SHP77 treated with DMSO at 0.1 percent for 48 hours (cell line): ENCODE measurements at regions not wholly inside any gene's neighbourhood (a gene's known extent, or its start where the extent isn't known, plus 50 kb on each side); places are given as distances from the start of the nearest gene placed in this dataset.

Experiments used
- DNase-seq: peaks from one replicate; lab custom pipeline; 2025; lab: John Stamatoyannopoulos, UW

DNA sequence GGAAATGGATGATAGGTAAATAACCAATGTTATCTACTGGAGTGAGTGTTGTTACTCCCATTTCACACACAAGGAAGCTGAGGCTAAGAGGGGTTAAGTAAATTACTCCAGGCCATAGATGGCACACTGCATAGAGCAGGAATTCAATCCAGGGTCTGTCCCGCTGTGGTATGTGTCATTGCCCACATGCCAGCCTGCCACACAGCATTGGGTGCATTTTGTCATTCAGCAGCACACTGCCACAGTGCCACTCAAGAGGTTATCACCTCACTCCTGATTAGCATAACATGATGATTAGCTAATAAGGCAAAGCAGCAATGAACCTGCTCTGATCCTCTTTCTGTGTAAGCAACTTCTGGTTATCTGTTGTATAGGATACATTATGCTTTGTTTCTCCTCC lies 157.4 kb upstream of the CTNNB1 start:
- DNase-seq = no peak

GRCh38 chr3:41044523-41044922 lies 154.8 kb upstream of the CTNNB1 start:
- no peak for DNase-seq

- DNase-seq = no peak
Measured at GRCh38 chr3:41045491-41045890, 153.8 kb upstream of the CTNNB1 start.

- no peak for DNase-seq
Measured at GRCh38 chr3:41050144-41050543, 149.2 kb upstream of the CTNNB1 start.

DNA sequence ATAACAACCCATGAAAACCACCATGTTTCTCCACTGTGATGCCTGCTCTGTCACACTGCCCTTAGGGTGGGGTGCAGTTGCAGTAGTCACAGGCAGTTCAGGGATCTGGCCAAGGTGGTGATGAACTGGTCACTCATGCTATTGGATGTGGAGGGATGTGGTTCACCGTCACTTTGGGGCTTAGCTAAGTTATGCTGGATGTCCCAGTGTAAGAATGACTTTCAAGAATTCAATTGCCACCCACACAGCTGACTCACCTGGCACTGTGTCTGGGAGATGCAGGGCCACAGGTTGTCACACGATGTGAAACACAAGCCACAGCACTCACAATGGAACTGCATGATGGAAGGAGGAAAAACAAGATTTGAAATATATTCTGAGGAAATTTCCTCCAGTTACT lies 146.1 kb upstream of the CTNNB1 start:
- DNase-seq = no peak

DNA sequence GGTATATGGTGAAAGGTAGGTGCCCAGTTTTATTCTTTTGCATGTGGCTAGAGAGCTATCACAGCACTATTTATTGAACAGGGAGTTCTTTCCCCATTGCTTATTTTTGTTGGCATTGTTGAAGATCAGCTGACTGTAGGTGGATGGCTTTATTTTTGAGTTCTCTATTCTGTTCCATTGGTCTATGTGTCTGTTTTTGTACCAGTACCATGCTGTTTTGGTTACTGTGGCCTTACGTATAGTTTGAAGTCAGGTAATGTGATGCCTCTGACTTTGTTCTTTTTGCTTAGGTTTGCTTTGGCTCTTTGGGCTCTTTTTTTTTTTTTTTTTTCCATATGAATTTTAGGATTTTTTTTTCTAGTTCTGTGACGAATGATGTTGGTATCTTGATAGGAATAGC lies 139.2 kb upstream of the CTNNB1 start:
- DNase-seq = no peak

DNA sequence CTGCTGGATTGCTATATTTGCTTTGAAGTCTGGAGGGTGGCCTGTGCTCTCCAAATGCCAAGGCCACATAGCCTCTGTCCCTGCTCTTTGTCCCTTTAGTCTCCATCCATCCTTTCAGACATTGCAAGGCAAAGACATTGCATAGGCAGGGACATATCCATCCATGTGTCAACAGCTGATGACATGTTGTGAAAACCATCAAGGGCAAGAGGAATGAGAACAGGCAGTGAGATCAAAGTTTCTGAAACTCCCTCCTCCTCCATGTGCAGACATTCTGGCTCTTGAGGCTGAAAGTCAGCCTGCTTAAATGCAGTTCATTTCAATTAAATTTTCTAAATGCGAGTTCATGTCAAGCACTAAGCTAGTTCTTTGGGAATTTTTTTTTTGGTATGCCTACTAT lies 135.2 kb upstream of the CTNNB1 start:
- no peak for DNase-seq

DNA sequence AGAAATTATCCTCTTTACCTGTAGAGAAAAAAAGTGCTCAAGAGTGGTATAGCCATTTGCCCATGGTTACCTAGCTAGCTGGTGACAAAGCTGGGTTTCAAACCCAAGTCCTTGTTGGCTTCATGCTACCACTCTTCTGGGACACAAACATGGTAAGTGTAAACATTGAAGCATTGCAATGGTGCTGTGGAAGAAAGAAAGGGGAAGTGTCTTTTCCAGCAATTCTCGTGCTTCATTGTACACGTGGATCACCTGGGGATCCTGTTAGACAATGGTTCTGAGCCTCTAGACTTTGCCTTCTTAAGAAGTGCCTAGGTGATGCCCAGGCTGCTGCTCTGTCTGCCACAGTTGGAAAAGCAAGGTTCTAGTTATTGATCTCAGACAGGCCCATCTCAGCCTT lies 134.8 kb upstream of the CTNNB1 start:
- no peak for DNase-seq

DNA sequence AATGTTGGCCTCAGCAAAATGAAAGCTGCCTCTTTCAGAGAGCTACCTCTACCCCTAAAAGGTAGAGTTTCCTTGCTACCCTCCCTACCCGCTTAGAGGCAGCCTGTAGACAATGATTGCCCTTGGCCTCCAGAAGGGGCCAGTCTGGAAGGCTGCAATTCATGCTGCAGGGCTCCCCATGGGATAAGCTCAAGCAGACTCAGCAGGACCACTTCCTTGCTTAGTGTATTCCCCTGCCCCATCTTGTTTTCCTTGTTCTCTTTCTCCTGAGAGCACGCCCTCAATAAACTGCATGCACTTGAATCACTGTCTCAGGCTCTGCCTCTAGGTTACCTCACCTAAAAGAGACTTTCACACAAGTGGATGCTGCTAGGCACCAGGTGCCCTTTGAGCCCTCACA lies 134.0 kb upstream of the CTNNB1 start:
- no peak for DNase-seq

DNA sequence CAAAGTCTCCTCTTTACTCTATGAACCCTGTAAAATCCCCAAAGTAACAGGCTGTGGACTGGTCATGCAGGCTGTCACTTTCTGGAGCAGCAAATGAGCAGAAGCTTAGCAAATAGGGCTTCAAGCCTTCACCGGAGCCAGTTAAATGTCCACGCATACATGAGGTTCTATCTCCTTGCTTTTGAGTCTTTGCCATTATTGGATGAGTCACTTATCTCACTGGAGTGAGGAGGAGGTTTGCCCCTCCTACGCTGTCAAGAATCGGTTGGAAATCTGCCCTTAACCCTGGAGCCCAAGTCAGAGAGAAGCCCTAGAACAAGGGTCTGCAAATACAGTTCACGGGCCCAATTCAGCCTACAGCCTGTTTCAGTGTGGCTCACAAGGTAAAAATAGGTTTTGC lies 126.1 kb upstream of the CTNNB1 start:
- DNase-seq = no peak

GRCh38 chr3:41075975-41076374 lies 123.3 kb upstream of the CTNNB1 start:
- DNase-seq = no peak

GRCh38 chr3:41076399-41076798 lies 122.9 kb upstream of the CTNNB1 start:
- no peak for DNase-seq

DNA sequence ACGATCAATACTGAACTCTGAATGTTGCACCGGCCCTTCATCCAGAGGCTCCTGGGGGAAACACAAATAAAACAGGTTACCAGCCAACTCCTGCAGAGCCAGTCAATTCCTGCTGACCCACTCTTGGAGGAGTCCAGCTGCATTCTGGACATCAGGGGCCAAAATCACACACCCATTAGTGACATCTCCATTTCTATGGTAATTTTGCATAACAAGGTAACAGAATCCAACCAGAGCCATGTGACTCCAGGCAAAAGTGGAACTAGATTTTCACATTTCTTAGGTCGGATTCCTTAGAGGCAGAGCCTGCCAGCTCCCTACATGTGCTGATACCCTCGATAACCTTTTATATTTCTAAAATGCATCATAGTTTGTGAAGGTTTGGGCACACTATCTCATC lies 119.2 kb upstream of the CTNNB1 start:
- no peak for DNase-seq

- DNase-seq = no peak
Measured at GRCh38 chr3:41088882-41089281, 110.4 kb upstream of the CTNNB1 start.

GRCh38 chr3:41089566-41089965 lies 109.7 kb upstream of the CTNNB1 start:
- no peak for DNase-seq

DNA sequence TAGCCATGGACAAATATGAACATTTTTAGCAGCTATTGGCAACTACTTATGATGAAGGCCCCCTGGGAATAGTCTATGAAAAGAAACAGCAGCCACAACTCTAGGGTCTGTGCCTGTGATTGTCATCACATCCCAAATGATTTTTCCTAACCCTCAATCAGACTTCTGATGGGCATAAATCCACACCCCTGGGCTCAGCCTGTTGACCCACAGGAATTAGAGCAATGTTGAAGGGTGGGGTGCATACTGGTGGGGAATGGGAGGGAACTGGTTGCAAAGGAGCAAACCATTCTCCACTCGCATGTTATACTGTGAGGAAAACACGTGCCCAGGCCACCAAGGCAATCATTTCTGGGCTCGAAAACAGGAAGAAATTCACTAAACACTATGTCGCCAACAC lies 106.5 kb upstream of the CTNNB1 start:
- DNase-seq = no peak

DNA sequence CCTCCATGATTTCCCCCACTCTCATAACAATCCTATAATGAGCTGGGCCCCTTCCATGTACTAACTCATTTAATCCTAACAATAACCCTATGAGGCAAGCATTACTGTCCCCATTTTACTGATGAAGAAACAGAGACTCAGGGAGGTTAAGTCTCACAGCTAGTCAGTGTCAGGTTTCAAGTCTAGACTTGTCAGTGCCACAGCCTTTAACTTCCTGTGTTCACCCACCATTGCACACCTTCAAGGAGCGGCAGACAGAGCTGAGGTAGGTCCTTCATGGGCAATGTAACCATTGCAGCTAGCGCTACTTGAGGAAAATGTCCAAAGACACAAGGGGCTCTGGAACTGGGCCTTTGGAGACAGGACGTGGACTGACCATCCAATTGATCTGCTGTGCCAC lies 105.8 kb upstream of the CTNNB1 start:
- DNase-seq = no peak

GRCh38 chr3:41094351-41094750 lies 105.0 kb upstream of the CTNNB1 start:
- no peak for DNase-seq

DNA sequence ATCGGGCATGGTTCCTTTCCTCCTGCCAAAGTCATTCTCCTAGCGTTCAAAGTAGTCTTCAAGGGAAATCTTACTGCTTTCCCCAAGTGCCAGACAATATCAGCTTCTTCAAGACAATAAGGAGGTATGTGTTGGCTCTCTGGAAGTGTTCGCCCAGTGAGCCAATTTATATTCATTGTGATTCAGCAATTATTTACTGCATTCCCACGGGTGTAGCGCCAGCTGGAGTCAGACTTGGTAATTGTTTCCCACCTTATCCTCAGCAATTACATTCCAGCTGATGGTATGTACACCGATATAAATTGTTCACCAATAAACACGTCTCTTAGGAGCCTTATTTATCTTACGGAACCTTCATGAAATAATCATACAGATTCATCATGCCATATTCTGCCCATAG lies 103.6 kb upstream of the CTNNB1 start:
- DNase-seq = no peak

- no peak for DNase-seq
Measured at GRCh38 chr3:41097896-41098496, 101.3 kb upstream of the CTNNB1 start.

GRCh38 chr3:41101231-41101630 lies 98.1 kb upstream of the CTNNB1 start:
- no peak for DNase-seq

DNA sequence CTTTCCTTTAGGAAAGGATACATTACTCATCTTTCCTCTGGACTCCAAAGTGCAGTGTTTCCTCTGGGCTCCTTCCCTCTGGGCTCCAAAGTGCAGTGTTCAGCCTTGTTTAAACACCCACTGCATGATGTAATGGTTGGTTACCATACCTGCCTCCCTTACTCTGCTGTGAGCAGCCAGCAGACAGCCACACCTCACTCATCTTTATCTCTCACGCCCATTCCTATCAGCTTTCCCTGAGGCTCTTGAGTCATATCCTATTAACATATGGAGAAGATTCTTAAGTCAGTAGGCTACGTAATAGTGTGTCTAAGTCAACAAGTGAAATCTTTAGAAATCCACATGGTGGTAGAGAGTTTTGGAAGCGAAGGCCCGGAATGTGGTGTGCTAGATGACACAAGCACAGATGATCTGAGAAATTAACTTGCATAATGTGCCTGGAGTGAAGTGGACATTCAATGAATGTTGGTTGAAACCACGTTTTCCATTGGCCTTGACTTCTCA lies 97.2 kb upstream of the CTNNB1 start:
- no peak for DNase-seq

GRCh38 chr3:41102750-41103149 lies 96.6 kb upstream of the CTNNB1 start:
- DNase-seq = no peak

DNA sequence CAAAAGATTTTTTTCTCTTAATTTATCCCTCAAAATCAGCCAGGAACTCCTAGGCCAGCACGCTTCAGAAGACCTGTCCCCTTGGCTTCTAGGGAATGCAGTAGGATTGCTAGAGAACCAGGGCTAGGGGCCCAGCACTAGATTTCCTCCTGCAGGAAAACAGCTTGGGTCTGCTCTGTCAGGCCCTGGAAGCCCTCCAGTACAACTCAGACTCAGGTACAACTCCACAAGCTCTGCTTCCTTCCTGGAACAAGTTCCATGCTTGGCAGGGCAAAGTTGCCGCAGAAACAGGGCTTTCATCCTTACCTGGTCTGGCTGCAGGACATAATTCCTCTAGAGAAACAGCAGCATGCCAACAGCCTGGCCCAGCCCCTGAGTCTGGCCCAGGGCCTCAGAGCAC lies 96.1 kb upstream of the CTNNB1 start:
- no peak for DNase-seq

DNA sequence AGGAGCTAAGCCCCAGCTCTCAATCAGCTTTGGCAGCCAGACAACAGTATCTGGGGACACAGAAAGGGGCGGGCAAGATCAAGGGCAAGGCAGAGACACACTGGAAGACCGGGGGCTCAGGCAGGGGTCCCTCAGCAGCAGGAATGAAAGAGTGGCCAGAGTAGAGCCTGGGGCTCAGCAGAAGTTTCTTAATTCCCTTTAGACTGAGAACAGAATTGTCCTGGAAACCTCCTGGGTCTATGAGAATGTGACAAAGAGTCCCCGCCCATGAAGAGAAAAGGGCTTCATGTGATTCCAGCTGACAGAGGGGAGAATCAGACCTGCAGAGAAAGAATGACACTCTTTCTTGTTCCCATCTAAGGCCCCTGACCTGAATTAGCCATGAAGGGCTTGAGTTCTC lies 95.2 kb upstream of the CTNNB1 start:
- no peak for DNase-seq
